ENCODE measurements at regions not wholly inside any gene's neighbourhood (a gene's known extent, or its start where the extent isn't known, plus 50 kb on each side); places are given as distances from the start of the nearest gene placed in this dataset.
A peak's percentile ranks its signal among the peaks of the same experiment; 100 is the strongest.

DNA sequence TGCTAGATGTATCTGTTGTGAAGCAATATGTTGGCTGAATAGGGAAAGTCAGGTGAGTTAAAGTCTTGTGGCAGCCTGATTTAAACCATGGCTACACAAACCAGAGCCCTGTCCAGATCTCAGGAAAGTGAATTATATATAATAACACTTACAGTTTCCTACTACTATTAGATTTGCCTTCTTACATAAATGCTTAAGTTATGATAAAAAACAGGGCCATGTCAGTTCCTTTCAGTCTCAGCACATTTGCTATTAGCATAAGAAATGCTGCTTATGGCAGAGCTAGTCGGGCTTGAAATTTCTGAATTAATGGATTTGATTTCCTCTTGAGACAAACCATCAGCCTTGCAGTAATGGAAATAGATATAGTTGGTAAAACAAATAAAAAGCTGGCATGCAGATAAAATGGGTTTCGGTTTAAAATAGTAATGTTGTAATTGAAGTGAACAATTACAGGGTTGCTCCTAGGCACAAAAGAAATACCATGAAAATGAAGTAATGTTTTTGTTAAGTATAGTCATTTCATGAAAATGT, 664.2 kb upstream of the ZNF608 start:
- WGBS: 14% methylated on average over 2 of the region's 2 CpGs
- no peaks in the 10 kb centered on the region for H3K36me3 ChIP-seq
- no peak for DNase-seq (ENCODE audit: extremely low spot score)
- no peaks in the 10 kb centered on the region for H3K27me3 ChIP-seq
- intact Hi-C loops (cut with DNase I): no loop called here
- H3K27ac ChIP-seq (replicated peaks in 1 of 4): peak overlapping the region; percentile 69 to 76 (median 74)
- H3K4me3 ChIP-seq: no peak overlapping the region
- TF ChIP-seq CTCF (IDR thresholded peaks at IDR 0.05) (no peak), POLR2A (IDR thresholded peaks at IDR 0.05; ENCODE audit: low read depth) (no peak), EP300 (IDR thresholded peaks at IDR 0.05) (no peak)
- H3K9me3 ChIP-seq: peaks cover 0 to 4% (median 0%) of the 10 kb centered on the region in 4 donors
- H3K4me1 ChIP-seq: peaks cover 21 to 68% (median 66%) of the 10 kb centered on the region in 4 donors

GRCh38 chr5:125411071-125411743, 664.8 kb upstream of the ZNF608 start:
- intact Hi-C loops (cut with DNase I): no loop called here
- peak overlapping the region; percentile 69 to 76 (median 74) for H3K27ac ChIP-seq (replicated peaks in 1 of 4)
- peak overlapping the region; percentile 10 to 38 (median 30) for H3K4me3 ChIP-seq
- 22% methylated on average over 4 of the region's 4 CpGs for WGBS
- no peak for TF ChIP-seq EP300 (IDR thresholded peaks at IDR 0.05)
- no peak for TF ChIP-seq POLR2AphosphoS5 (IDR thresholded peaks at IDR 0.05)
- no peak for TF ChIP-seq POLR2A (IDR thresholded peaks at IDR 0.05; ENCODE audit: low read depth)
- TF ChIP-seq CTCF (IDR thresholded peaks at IDR 0.05): no peak
- H3K36me3 ChIP-seq: no peaks in the 10 kb centered on the region
- H3K4me1 ChIP-seq: peaks cover 21 to 68% (median 66%) of the 10 kb centered on the region in 4 donors
- H3K9me3 ChIP-seq: peaks cover 0 to 2% (median 0%) of the 10 kb centered on the region in 4 donors
- DNase-seq (ENCODE audit: extremely low spot score): no peak
- H3K27me3 ChIP-seq: no peaks in the 10 kb centered on the region

DNA sequence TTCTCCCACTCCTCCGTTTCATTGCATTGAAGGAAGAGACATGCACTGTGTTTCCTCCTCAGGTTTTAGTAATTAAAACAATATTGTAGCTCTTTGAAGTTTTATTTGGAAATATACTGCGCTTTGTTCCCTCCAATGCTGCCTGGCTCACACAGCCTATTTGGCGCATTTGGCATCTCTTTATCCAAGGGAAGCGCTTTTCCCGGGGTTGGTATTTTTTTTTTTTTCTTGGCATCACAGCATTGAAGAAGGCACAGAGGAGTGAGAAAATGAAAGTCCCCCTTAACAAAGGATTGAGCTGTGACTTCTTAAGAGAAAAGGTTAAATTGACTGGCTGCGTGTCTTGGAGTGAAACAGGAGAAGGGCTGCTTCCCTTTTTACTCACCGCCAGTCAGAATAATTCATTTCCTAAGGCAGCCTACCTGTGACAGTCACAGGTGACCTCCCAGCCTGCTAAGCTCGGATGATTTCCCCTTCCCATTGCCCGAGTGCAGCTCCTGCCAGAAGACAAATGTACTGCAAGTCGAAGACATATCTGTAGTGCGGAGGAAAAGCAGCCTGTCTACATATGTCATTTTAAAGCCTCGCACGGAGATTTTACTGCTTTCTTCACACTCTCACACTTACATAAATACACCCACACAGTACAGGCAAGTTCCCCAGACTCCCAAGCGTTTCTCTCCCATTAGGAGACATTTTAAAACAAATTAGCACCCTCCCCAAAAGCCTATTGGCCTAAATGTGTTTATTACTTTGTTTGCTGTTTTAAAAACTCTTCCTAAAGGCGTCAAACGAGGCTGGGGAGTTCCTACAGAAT, 665.5 kb upstream of the ZNF608 start:
- no peak for DNase-seq (ENCODE audit: extremely low spot score)
- Histone ChIP-seq H3K4me3 (peak overlapping the region; percentile 10 to 38 (median 30)), H3K9me3 (no peaks in the 10 kb centered on the region), H3K27ac (replicated peaks in 1 of 4) (peak overlapping the region; percentile 69 to 76 (median 74)), H3K36me3 (no peaks in the 10 kb centered on the region), H3K4me1 (peaks cover 21 to 68% (median 66%) of the 10 kb centered on the region in 4 donors), H3K27me3 (no peaks in the 10 kb centered on the region)
- TF ChIP-seq CTCF (IDR thresholded peaks at IDR 0.05) (no peak), POLR2A (IDR thresholded peaks at IDR 0.05; ENCODE audit: low read depth) (no peak), POLR2AphosphoS5 (IDR thresholded peaks at IDR 0.05) (no peak), EP300 (IDR thresholded peaks at IDR 0.05) (no peak)
- intact Hi-C loops (cut with DNase I): loop anchor here (2.0 kb wide), 1 partner anchor 73 kb away; no protein-coding TSS in a partner anchor
- 29% methylated on average over 16 of the region's 16 CpGs for WGBS

DNA sequence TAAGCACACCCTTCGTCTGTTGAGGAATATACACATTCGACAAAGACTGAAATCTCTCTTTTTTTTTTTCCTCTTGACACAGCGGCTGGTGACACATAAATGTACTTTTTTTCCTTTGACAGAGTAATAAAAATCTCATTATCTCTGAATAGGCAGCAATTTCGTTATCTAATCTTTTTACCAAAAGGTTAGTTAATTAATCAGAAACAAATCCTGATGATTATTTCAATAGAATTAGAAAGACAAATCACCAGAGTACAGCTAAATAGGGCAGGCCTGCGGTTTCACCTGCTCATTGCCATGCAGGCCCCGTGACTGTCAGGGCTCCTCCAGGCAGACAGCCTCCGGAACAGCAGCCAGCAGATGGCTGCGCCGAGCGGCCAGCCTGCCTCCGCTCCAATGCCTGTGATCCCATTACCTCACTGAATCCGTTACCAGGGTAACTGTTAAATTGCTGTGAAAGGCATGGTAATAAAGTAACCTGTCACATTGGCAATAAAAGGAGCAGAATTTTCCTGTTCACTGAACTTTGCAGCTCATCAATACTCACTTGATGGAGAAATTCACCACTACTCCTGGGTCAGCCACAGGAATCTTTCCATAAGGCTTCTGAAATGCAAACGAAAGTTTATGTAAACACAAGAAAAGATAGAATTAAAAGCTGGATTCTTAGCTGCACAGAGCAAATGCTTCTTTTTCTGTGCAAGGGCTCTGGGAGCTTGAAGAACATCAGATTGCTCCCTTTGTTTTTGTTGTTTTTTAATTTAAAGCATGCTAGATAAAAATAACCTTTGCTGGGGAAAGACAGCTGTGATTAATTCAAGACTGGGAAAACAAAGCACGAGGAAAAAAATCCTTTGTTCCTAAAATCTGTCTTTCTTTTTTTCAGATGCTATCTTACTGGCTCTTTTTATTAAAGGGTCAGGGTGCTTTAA, 666.4 kb upstream of the ZNF608 start:
- Histone ChIP-seq H3K9me3 (no peaks in the 10 kb centered on the region), H3K27ac (replicated peaks in 1 of 4) (peak overlapping the region; percentile 69 to 76 (median 74)), H3K4me3 (peak overlapping the region in 3 of 4 donors; percentile 13 to 32 (median 22)), H3K27me3 (no peaks in the 10 kb centered on the region), H3K36me3 (no peaks in the 10 kb centered on the region), H3K4me1 (peaks cover 21 to 68% (median 64%) of the 10 kb centered on the region in 4 donors)
- DNase-seq (ENCODE audit: extremely low spot score): no peak
- 18% methylated on average over 14 of the region's 14 CpGs for WGBS
- TF ChIP-seq POLR2A (IDR thresholded peaks at IDR 0.05; ENCODE audit: low read depth): no peak
- no peak for TF ChIP-seq EP300 (IDR thresholded peaks at IDR 0.05)
- TF ChIP-seq CTCF (IDR thresholded peaks at IDR 0.05): peak; percentile 26 to 50 (median 35)
- peak; percentile 47 to 65 for TF ChIP-seq POLR2AphosphoS5 (IDR thresholded peaks at IDR 0.05)
- intact Hi-C loops (cut with DNase I): loop anchor here (2.0 kb wide), 1 partner anchor 72 kb away; no protein-coding TSS in a partner anchor

Data from esophagus muscularis mucosa (tissue), 4 donors.